Mesenchymal stem cell (in vitro differentiated cells and primary cell): ENCODE measurements at regions not wholly inside any gene's neighbourhood (a gene's known extent, or its start where the extent isn't known, plus 50 kb on each side); places are given as distances from the start of the nearest gene placed in this dataset.

Experiments used
- DNase-seq: peaks from one replicate; pipeline ENCODE4 v3.0.0-alpha.2; 2013
- H2AFZ ChIP-seq: one replicate; pipeline ENCODE4 v1.6.1; 2013; ENCODE audit warnings: low read depth, mild to moderate bottlenecking, control low read depth, inconsistent platforms, low read length, moderate library complexity
- H2AK5ac ChIP-seq: 2 replicates; pipeline ENCODE4 v1.6.1; 2013; ENCODE audit warnings: low read length, moderate library complexity, mild to moderate bottlenecking, inconsistent platforms; ENCODE audit not compliant: severe bottlenecking
- H2BK120ac ChIP-seq: one replicate; pipeline ENCODE4 v1.6.1; 2013; ENCODE audit warnings: low read depth, mild to moderate bottlenecking, inconsistent platforms, low read length, moderate library complexity
- H2BK12ac ChIP-seq, 2 experiments: one replicate each; pipeline ENCODE4 v1.6.1; 2013; ENCODE audit warnings: inconsistent platforms in 2 of 2, low read length in 2 of 2, mild to moderate bottlenecking in 2 of 2, moderate library complexity in 2 of 2, control low read depth in 1 of 2
- H2BK15ac ChIP-seq: one replicate; pipeline ENCODE4 v1.6.1; 2013; ENCODE audit warnings: mild to moderate bottlenecking, low read depth, inconsistent platforms; ENCODE audit not compliant: poor library complexity, severe bottlenecking
- H2BK5ac ChIP-seq: 2 replicates; pipeline ENCODE4 v1.6.1; 2013; ENCODE audit warnings: low read depth, mild to moderate bottlenecking, low read length, control low read depth, inconsistent platforms; ENCODE audit not compliant: poor library complexity, severe bottlenecking
- H3K14ac ChIP-seq, 2 experiments: one replicate each; pipeline ENCODE4 v1.6.1; 2013; ENCODE audit warnings: inconsistent platforms in 2 of 2, low read length in 2 of 2, control low read depth in 1 of 2, mild to moderate bottlenecking in 1 of 2, moderate library complexity in 1 of 2
- H3K18ac ChIP-seq, 2 experiments: one replicate each; pipeline ENCODE4 v1.6.1; 2013; ENCODE audit warnings: inconsistent platforms in 2 of 2, low read length in 2 of 2, control low read depth in 1 of 2, low read depth in 1 of 2, mild to moderate bottlenecking in 1 of 2
- H3K23ac ChIP-seq, 2 experiments: one replicate each; pipeline ENCODE4 v1.6.1; 2013; ENCODE audit warnings: inconsistent platforms in 2 of 2, low read length in 2 of 2, mild to moderate bottlenecking in 2 of 2, moderate library complexity in 2 of 2, control low read depth in 1 of 2
- H3K27ac ChIP-seq: 2 replicates; pipeline ENCODE4 v1.5.1; 2013; ENCODE audit warnings: mild to moderate bottlenecking, moderate library complexity, low read length, control low read depth, inconsistent platforms; ENCODE audit not compliant: poor library complexity, severe bottlenecking
- H3K27me3 ChIP-seq, 2 experiments: 2 replicates each; pipeline versions ENCODE4 v1.6.1 to v1.7.0; 2013; ENCODE audit warnings: low read length in 2 of 2, mild to moderate bottlenecking in 2 of 2, moderate library complexity in 2 of 2, control low read depth in 1 of 2, inconsistent platforms in 1 of 2; ENCODE audit not compliant: control insufficient read depth in 1 of 2, insufficient read depth in 1 of 2
- H3K36me3 ChIP-seq, 2 experiments: 2 replicates each; pipeline versions ENCODE4 v1.6.1 to v1.7.0; 2013; ENCODE audit warnings: low read length in 2 of 2, control low read depth in 1 of 2, inconsistent platforms in 1 of 2, low read depth in 1 of 2, mild to moderate bottlenecking in 1 of 2; ENCODE audit not compliant: insufficient read depth in 2 of 2, control insufficient read depth in 1 of 2
- H3K4ac ChIP-seq, 2 experiments: one replicate each; pipeline ENCODE4 v1.6.1; 2013; ENCODE audit warnings: inconsistent platforms in 2 of 2, low read length in 2 of 2, mild to moderate bottlenecking in 2 of 2, moderate library complexity in 2 of 2, control low read depth in 1 of 2, low read depth in 1 of 2
- H3K4me1 ChIP-seq: 2 replicates; pipeline ENCODE4 v1.6.1; 2013; ENCODE audit warnings: low read depth, low read length, control low read depth; ENCODE audit not compliant: control insufficient read depth, insufficient read depth
- H3K4me2 ChIP-seq: 2 replicates; pipeline ENCODE4 v1.6.1; 2013; ENCODE audit warnings: low read length, mild to moderate bottlenecking, inconsistent platforms; ENCODE audit not compliant: poor library complexity, severe bottlenecking
- H3K4me3 ChIP-seq, 2 experiments: 2 replicates each; pipeline versions ENCODE4 v1.5.1 to v1.7.0; 2013; ENCODE audit warnings: low read length in 2 of 2, mild to moderate bottlenecking in 2 of 2, control low read depth in 1 of 2, low read depth in 1 of 2; ENCODE audit not compliant: insufficient read depth in 1 of 2
- H3K79me1 ChIP-seq: replicated peaks from 2 replicates; pipeline ENCODE4 v1.6.1; 2013; ENCODE audit warnings: mild to moderate bottlenecking, control low read depth, low read length, inconsistent platforms; ENCODE audit not compliant: poor library complexity, severe bottlenecking
- H3K9ac ChIP-seq: 2 replicates; pipeline ENCODE4 v1.7.0; 2013; ENCODE audit warnings: mild to moderate bottlenecking, low read length, moderate library complexity
- H3K9me3 ChIP-seq: 2 replicates; pipeline ENCODE4 v1.7.0; 2013; ENCODE audit warnings: mild to moderate bottlenecking, low read length; ENCODE audit not compliant: control insufficient read depth
- H4K8ac ChIP-seq: one replicate; pipeline ENCODE4 v1.6.1; 2013; ENCODE audit warnings: inconsistent platforms, mild to moderate bottlenecking, low read length, moderate library complexity
- H4K91ac ChIP-seq: one replicate; pipeline ENCODE4 v1.6.1; 2013; ENCODE audit warnings: mild to moderate bottlenecking, low read length, inconsistent platforms
- WGBS: methylation state at CpG from one replicate; pipeline ENCODE4 v1.1.7; 2013; ENCODE audit warnings: mixed read lengths; 5-methylcytosine and 5-hydroxymethylcytosine counted together

DNA sequence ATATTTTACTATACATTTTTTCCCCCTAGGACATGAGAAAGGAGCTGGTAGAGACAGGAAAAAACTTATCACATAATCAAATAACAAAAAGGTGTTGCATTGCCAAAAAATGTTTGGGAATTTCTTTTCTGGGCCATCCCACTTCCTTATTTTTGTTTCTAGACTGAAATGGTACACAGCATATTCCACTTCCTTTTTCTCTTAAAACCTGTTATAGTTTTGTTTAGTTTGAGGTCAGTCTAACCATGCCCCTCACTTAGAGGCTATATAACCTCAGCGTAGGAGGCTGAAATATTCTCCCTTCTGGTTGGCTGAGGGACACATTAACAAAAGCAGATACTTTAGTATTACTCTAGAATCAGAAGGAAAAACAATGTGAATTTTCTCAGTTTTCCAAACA lies 323.9 kb downstream of the GJA1 start:
- Histone ChIP-seq H2BK5ac (no peak overlapping the region), H3K4me2 (no peak overlapping the region), H2BK12ac (no peak overlapping the region), H2BK15ac (no peak overlapping the region), H3K79me1 (no peaks in the 10 kb centered on the region), H4K91ac (no peak overlapping the region), H3K27ac (no peak overlapping the region), H4K8ac (no peak overlapping the region), H3K27me3 (no peaks in the 10 kb centered on the region), H3K9me3 (peaks cover 7% of the 10 kb centered on the region), H3K9ac (no peak overlapping the region), H3K36me3 (no peaks in the 10 kb centered on the region), H3K14ac (no peak overlapping the region), H3K4me1 (no peaks in the 10 kb centered on the region), H3K23ac (no peak overlapping the region), H2AFZ (no peak overlapping the region), H3K4ac (no peak overlapping the region), H3K18ac (no peak overlapping the region), H2BK120ac (no peak overlapping the region), H3K4me3 (no peak overlapping the region), H2AK5ac (no peak overlapping the region)
- DNase-seq: no peak
- no CpG with 5 or more reads among the region's 1 CpG for WGBS

DNA sequence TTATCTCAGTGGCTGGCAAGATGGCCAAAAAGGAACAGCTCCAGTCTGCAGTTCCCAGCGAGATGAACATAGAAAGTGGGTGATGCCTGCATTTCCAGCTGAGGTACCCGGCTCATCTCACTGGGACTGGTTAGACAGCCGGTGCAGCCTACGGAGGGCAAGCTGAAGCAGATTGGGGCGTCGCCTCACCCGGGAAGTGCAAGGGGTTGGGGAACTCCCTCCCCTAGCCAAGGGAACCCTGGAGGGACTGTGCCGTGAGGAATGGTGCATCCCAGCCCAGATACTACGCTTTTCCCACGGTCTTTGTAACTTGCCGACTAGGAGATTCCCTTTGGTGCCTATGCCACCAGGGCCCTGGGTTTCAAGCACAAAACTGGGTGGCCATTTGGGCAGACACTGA lies 324.7 kb downstream of the GJA1 start:
- 85% methylated on average over 11 of the region's 11 CpGs for WGBS
- peak overlapping the region in 1 of 2 experiments; percentile 63 for H2BK12ac ChIP-seq
- H3K18ac ChIP-seq: no peak overlapping the region

DNA sequence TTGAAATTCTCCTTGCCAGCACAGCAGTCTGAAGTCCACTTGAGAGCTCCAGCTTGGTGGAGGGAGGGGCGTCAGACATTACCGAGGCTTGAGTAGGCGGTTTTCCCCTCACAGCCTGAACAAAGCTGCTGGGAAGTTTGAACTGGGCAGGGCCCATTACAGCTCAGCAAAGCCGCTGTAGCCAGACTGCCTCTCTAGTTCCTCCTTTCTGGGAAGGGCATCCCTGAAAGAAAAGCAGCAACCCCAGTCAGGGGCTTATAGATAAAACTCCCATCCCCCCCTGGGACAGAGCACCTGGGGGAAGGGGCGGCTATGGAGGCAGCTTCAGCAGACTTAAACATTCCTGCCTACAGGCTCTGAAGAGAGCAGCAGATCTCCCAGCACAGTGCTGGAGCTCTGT lies 325.3 kb downstream of the GJA1 start:
- H3K4me3 ChIP-seq: no peak overlapping the region
- H2AFZ ChIP-seq: no peak overlapping the region
- H2AK5ac ChIP-seq: no peak overlapping the region
- H2BK5ac ChIP-seq: no peak overlapping the region
- no peak overlapping the region for H2BK12ac ChIP-seq
- H2BK15ac ChIP-seq: no peak overlapping the region
- no peak overlapping the region for H3K27ac ChIP-seq
- peak overlapping the region; percentile 15 for H4K91ac ChIP-seq
- no peaks in the 10 kb centered on the region for H3K79me1 ChIP-seq
- H3K36me3 ChIP-seq: no peaks in the 10 kb centered on the region
- H2BK120ac ChIP-seq: no peak overlapping the region
- H3K4me2 ChIP-seq: no peak overlapping the region
- DNase-seq: no peak
- peak overlapping the region in 1 of 2 experiments; percentile 41 for H3K14ac ChIP-seq
- no peak overlapping the region for H3K23ac ChIP-seq
- no peaks in the 10 kb centered on the region for H3K27me3 ChIP-seq
- H3K18ac ChIP-seq: peak overlapping the region; percentile 24 to 62
- H3K4ac ChIP-seq: peak overlapping the region in 1 of 2 experiments; percentile 15
- peak overlapping the region; percentile 15 for H4K8ac ChIP-seq
- WGBS: 90% methylated on average over 5 of the region's 5 CpGs
- H3K9ac ChIP-seq: no peak overlapping the region
- H3K4me1 ChIP-seq: no peaks in the 10 kb centered on the region
- peaks cover 7% of the 10 kb centered on the region for H3K9me3 ChIP-seq

More for the DNA sequence above, 324.7 kb downstream of the GJA1 start:
- Histone ChIP-seq H2AK5ac (no peak overlapping the region), H3K4me3 (no peak overlapping the region), H3K14ac (no peak overlapping the region), H3K9ac (no peak overlapping the region), H3K79me1 (no peaks in the 10 kb centered on the region), H2BK5ac (no peak overlapping the region), H2BK15ac (no peak overlapping the region), H3K36me3 (no peaks in the 10 kb centered on the region), H4K8ac (no peak overlapping the region), H2BK120ac (no peak overlapping the region), H3K23ac (no peak overlapping the region), H3K27ac (no peak overlapping the region), H3K4me2 (no peak overlapping the region), H2AFZ (no peak overlapping the region), H3K9me3 (peaks cover 7% of the 10 kb centered on the region), H3K27me3 (no peaks in the 10 kb centered on the region), H3K4ac (peak overlapping the region in 1 of 2 experiments; percentile 15), H3K4me1 (no peaks in the 10 kb centered on the region), H4K91ac (no peak overlapping the region)
- DNase-seq: no peak

DNA sequence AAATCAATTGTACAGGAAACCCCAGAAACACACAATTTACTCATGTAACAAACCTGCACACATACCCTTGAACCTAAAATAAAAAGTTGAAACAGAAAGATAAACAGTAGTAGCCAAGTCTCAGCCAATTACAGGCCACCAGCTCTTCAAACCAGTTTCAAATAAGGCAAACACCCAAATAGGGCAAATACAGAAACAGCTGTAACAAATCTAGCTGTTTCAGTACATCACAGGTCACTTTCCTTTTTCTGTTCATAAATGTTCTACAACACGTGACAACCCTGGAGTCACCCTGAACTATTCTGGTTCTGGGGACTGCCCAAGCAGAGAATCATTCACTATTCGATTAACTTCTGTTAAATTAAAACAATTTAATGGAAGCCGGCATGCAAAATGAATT lies 329.0 kb downstream of the GJA1 start:
- Histone ChIP-seq H2BK5ac (no peak overlapping the region), H3K4ac (no peak overlapping the region), H2BK120ac (no peak overlapping the region), H3K36me3 (no peaks in the 10 kb centered on the region), H2BK15ac (no peak overlapping the region), H2BK12ac (no peak overlapping the region), H3K27me3 (no peaks in the 10 kb centered on the region), H3K27ac (no peak overlapping the region), H3K23ac (no peak overlapping the region), H3K4me1 (no peaks in the 10 kb centered on the region), H4K91ac (no peak overlapping the region), H2AFZ (no peak overlapping the region), H3K4me2 (peak overlapping the region; percentile 29), H3K9me3 (peaks cover 7% of the 10 kb centered on the region), H3K79me1 (no peaks in the 10 kb centered on the region), H4K8ac (no peak overlapping the region), H3K4me3 (no peak overlapping the region), H3K14ac (no peak overlapping the region), H3K9ac (no peak overlapping the region), H3K18ac (no peak overlapping the region), H2AK5ac (no peak overlapping the region)
- no peak for DNase-seq
- WGBS: 98% methylated on average over 3 of the region's 3 CpGs
